LNCAP (cell line): ENCODE measurements at regions not wholly inside any gene's neighbourhood (a gene's known extent, or its start where the extent isn't known, plus 50 kb on each side); places are given as distances from the start of the nearest gene placed in this dataset.

ENCODE experiments used
- CTCF ChIP-seq: fragments of 450-650 bp; IDR thresholded peaks from 2 replicates; pipeline ENCODE4 v1.5.1; 2017; ENCODE audit warnings: mild to moderate bottlenecking

- no peak for TF ChIP-seq CTCF
Observed at GRCh38 chr14:100415226-100415625, 92.1 kb downstream of the SLC25A47 start.

GRCh38 chr14:100416081-100416680 lies 93.0 kb downstream of the SLC25A47 start:
- no peak for TF ChIP-seq CTCF

- TF ChIP-seq CTCF: no peak
Observed at GRCh38 chr14:100416921-100417860, 94.1 kb downstream of the SLC25A47 start.

GRCh38 chr14:100419856-100420255 lies 96.7 kb downstream of the SLC25A47 start:
- TF ChIP-seq CTCF: no peak

GRCh38 chr14:100421756-100422470 lies 98.8 kb downstream of the SLC25A47 start:
- no peak for TF ChIP-seq CTCF

GRCh38 chr14:100422556-100423316 lies 99.6 kb downstream of the SLC25A47 start:
- TF ChIP-seq CTCF: no peak
